HFFc6 (cell line): ENCODE measurements at regions not wholly inside any gene's neighbourhood (a gene's known extent, or its start where the extent isn't known, plus 50 kb on each side); places are given as distances from the start of the nearest gene placed in this dataset.
"Not testable (repeated sequence)": the region's sequence is repeated elsewhere in the genome, so short reads cannot be mapped to it uniquely, and the experiment has no call there.

Source experiments
- DNase-seq: peaks from one replicate; pipeline ENCODE4 v3.0.0-alpha.2; 2018
- H3K27ac Mint-ChIP-seq: 2 replicates; pipeline ENCODE4 v1.8.0; 2020; ENCODE audit warnings: mild to moderate bottlenecking, mixed read lengths
- H3K27me3 Mint-ChIP-seq: 2 replicates; pipeline ENCODE4 v1.8.0; 2021; ENCODE audit warnings: mild to moderate bottlenecking, moderate library complexity, mixed read lengths; ENCODE audit not compliant: insufficient read depth
- H3K36me3 Mint-ChIP-seq: 2 replicates; pipeline ENCODE4 v1.8.0; 2021; ENCODE audit warnings: low read depth, mixed read lengths
- H3K4me1 Mint-ChIP-seq: 2 replicates; pipeline ENCODE4 v1.8.0; 2020; ENCODE audit warnings: low read depth, mixed read lengths
- H3K4me3 Mint-ChIP-seq: 2 replicates; pipeline ENCODE4 v1.8.0; 2020; ENCODE audit warnings: mild to moderate bottlenecking, moderate library complexity, mixed read lengths
- H3K9me3 Mint-ChIP-seq: 2 replicates; pipeline ENCODE4 v1.8.0; 2020; ENCODE audit warnings: mild to moderate bottlenecking, mixed read lengths
- CTCF ChIP-seq: fragments of 200-600 bp; sonication (generic); IDR thresholded peaks from 2 replicates; pipeline ENCODE4 v1.5.0; 2021; ENCODE audit warnings: antibody characterized with exemption, mild to moderate bottlenecking

- H3K36me3 Mint-ChIP-seq, H3K4me3 Mint-ChIP-seq, H3K27me3 Mint-ChIP-seq, H3K4me1 Mint-ChIP-seq, H3K27ac Mint-ChIP-seq, H3K9me3 Mint-ChIP-seq, DNase-seq: not testable (repeated sequence)
Measured at GRCh38 chrX:84267432-84267831, 79.4 kb upstream of the RPS6KA6 start.

GRCh38 chrX:84259868-84260267, 71.9 kb upstream of the RPS6KA6 start:
- Mint-ChIP-seq H3K36me3 (no peaks in the 10 kb centered on the region), H3K4me1 (no peaks in the 10 kb centered on the region; the same call in 1 of the 2 replicates), H3K27ac (no peak overlapping the region), H3K9me3 (peaks cover 2% of the 10 kb centered on the region; the same call in 1 of the 2 replicates), H3K4me3 (no peak overlapping the region), H3K27me3 (0 out of 2 replicates have a peak, but pooled peaks cover under 1% of the 10 kb centered on the region)
- no peak for DNase-seq
- TF ChIP-seq CTCF = no peak

- H3K36me3 Mint-ChIP-seq = no peaks in the 10 kb centered on the region
- no peaks in the 10 kb centered on the region; the same call in 1 of the 2 replicates for H3K4me1 Mint-ChIP-seq
- no peak for DNase-seq
- H3K4me3 Mint-ChIP-seq = no peak overlapping the region
- H3K27ac Mint-ChIP-seq = no peak overlapping the region
- no peaks in the 10 kb centered on the region for H3K9me3 Mint-ChIP-seq
- no peak for TF ChIP-seq CTCF
- no peaks in the 10 kb centered on the region for H3K27me3 Mint-ChIP-seq
Measured at GRCh38 chrX:84258708-84259107, 70.7 kb upstream of the RPS6KA6 start.

GRCh38 chrX:84248226-84248625, 60.2 kb upstream of the RPS6KA6 start:
- Mint-ChIP-seq H3K27ac (no peak overlapping the region), H3K4me1 (peaks cover 36% of the 10 kb centered on the region), H3K4me3 (no peak overlapping the region), H3K36me3 (no peaks in the 10 kb centered on the region), H3K9me3 (no peaks in the 10 kb centered on the region), H3K27me3 (no peaks in the 10 kb centered on the region)
- TF ChIP-seq CTCF = no peak
- peak; percentile 71 for DNase-seq

- H3K27me3 Mint-ChIP-seq = no peaks in the 10 kb centered on the region; the same call in 1 of the 2 replicates
- TF ChIP-seq CTCF = no peak
- no peaks in the 10 kb centered on the region for H3K9me3 Mint-ChIP-seq
- no peak for DNase-seq
- H3K4me1 Mint-ChIP-seq = no peaks in the 10 kb centered on the region
- no peak overlapping the region for H3K27ac Mint-ChIP-seq
- no peaks in the 10 kb centered on the region for H3K36me3 Mint-ChIP-seq
- no peak overlapping the region for H3K4me3 Mint-ChIP-seq
Measured at GRCh38 chrX:84240848-84241565, 53.0 kb upstream of the RPS6KA6 start.
